Endodermal cell (in vitro differentiated cells): ENCODE measurements at regions not wholly inside any gene's neighbourhood (a gene's known extent, or its start where the extent isn't known, plus 50 kb on each side); places are given as distances from the start of the nearest gene placed in this dataset.

ENCODE experiments used
- DNase-seq: peaks from one replicate; pipeline ENCODE4 v3.0.0-alpha.2; 2017
- H3K27ac ChIP-seq: 2 replicates; pipeline ENCODE4 v1.5.1; 2013; ENCODE audit warnings: mild to moderate bottlenecking, low read depth, low read length, moderate library complexity
- H3K27me3 ChIP-seq: 2 replicates; pipeline ENCODE4 v1.6.1; 2013; ENCODE audit warnings: mild to moderate bottlenecking, low read length, moderate library complexity; ENCODE audit not compliant: insufficient read depth, control insufficient read depth, poor library complexity, severe bottlenecking
- H3K36me3 ChIP-seq: 2 replicates; pipeline ENCODE4 v1.7.0; 2013; ENCODE audit warnings: mild to moderate bottlenecking, low read length, moderate library complexity; ENCODE audit not compliant: control insufficient read depth, insufficient read depth
- H3K4me1 ChIP-seq: one replicate; pipeline ENCODE4 v1.7.0; 2013; ENCODE audit warnings: low read length; ENCODE audit not compliant: control insufficient read depth, insufficient read depth
- H3K4me3 ChIP-seq: 2 replicates; pipeline ENCODE4 v1.5.1; 2013; ENCODE audit warnings: mild to moderate bottlenecking, low read length, moderate library complexity
- H3K9ac ChIP-seq: 2 replicates; pipeline ENCODE4 v1.6.1; 2013; ENCODE audit warnings: mild to moderate bottlenecking, low read length, moderate library complexity; ENCODE audit not compliant: poor library complexity, severe bottlenecking; ENCODE audit errors: extremely low read depth
- H3K9me3 ChIP-seq: 2 replicates; pipeline ENCODE4 v1.6.1; 2013; ENCODE audit warnings: mild to moderate bottlenecking, low read length, moderate library complexity; ENCODE audit not compliant: control insufficient read depth
- H3K27ac Mint-ChIP-seq: 2 replicates; pipeline ENCODE4 v1.8.0; 2020; ENCODE audit warnings: mixed read lengths
- H3K27me3 Mint-ChIP-seq: 2 replicates; pipeline ENCODE4 v1.8.0; 2021; ENCODE audit warnings: mild to moderate bottlenecking, mixed read lengths; ENCODE audit not compliant: insufficient read depth
- H3K36me3 Mint-ChIP-seq: 2 replicates; pipeline ENCODE4 v1.8.0; 2020; ENCODE audit warnings: low read depth, mixed read lengths
- H3K4me1 Mint-ChIP-seq: 2 replicates; pipeline ENCODE4 v1.8.0; 2020; ENCODE audit warnings: mixed read lengths
- H3K4me3 Mint-ChIP-seq: 2 replicates; pipeline ENCODE4 v1.8.0; 2020; ENCODE audit warnings: mild to moderate bottlenecking, moderate library complexity, mixed read lengths
- H3K9me3 Mint-ChIP-seq: 2 replicates; pipeline ENCODE4 v1.8.0; 2020; ENCODE audit warnings: mild to moderate bottlenecking, mixed read lengths
- CTCF ChIP-seq: fragments of 200-600 bp; sonication (generic); conservative IDR thresholded peaks from 2 replicates; pipeline ENCODE4 v1.5.0; 2021; ENCODE audit warnings: antibody characterized with exemption, mild to moderate bottlenecking
- WGBS, 2 experiments: methylation state at CpG; one replicate each; pipeline versions ENCODE4 v1.1.5 to v1.1.7; 2013; ENCODE audit warnings: missing lambda C conversion rate in 2 of 2, mixed read lengths in 1 of 2; ENCODE audit not compliant: insufficient coverage in 1 of 2, insufficient read length in 1 of 2; 5-methylcytosine and 5-hydroxymethylcytosine counted together

GRCh38 chr9:80605129-80605528 is 1033.4 kb downstream of the TLE4 start:
- H3K27ac ChIP-seq, result no peak overlapping the region
- DNase-seq, result no peak
- 83% methylated on average over 1 of the region's 2 CpGs; no CpG with 5 or more reads in 1 of the 2 experiments for WGBS, 2 experiments
- H3K4me1 Mint-ChIP-seq, result peaks cover 28% of the 10 kb centered on the region
- no peaks in the 10 kb centered on the region for H3K36me3 Mint-ChIP-seq
- H3K36me3 ChIP-seq, result no peaks in the 10 kb centered on the region
- no peaks in the 10 kb centered on the region for H3K27me3 Mint-ChIP-seq
- peaks cover 1% of the 10 kb centered on the region for H3K9me3 Mint-ChIP-seq
- H3K4me3 Mint-ChIP-seq, result no peak overlapping the region
- H3K4me1 ChIP-seq, result no peaks in the 10 kb centered on the region
- H3K27me3 ChIP-seq, result no peaks in the 10 kb centered on the region
- H3K4me3 ChIP-seq, result no peak overlapping the region
- no peak overlapping the region for H3K27ac Mint-ChIP-seq
- TF ChIP-seq CTCF, result peak; percentile 76
- H3K9ac ChIP-seq, result no peak overlapping the region
- no peaks in the 10 kb centered on the region for H3K9me3 ChIP-seq

GRCh38 chr9:80602291-80602690 is 1030.5 kb downstream of the TLE4 start:
- WGBS, 2 experiments, result 90 to 97% methylated on average over 1 to 5 of the region's 5 CpGs
- Histone ChIP-seq H3K9me3 (no peaks in the 10 kb centered on the region), H3K36me3 (no peaks in the 10 kb centered on the region), H3K27ac (no peak overlapping the region), H3K4me1 (no peaks in the 10 kb centered on the region), H3K9ac (no peak overlapping the region), H3K4me3 (no peak overlapping the region), H3K27me3 (no peaks in the 10 kb centered on the region)
- Mint-ChIP-seq H3K27ac (no peak overlapping the region), H3K4me3 (no peak overlapping the region), H3K36me3 (no peaks in the 10 kb centered on the region), H3K27me3 (no peaks in the 10 kb centered on the region), H3K4me1 (peaks cover 21% of the 10 kb centered on the region), H3K9me3 (no peaks in the 10 kb centered on the region)
- no peak for DNase-seq
- TF ChIP-seq CTCF, result no peak

DNA sequence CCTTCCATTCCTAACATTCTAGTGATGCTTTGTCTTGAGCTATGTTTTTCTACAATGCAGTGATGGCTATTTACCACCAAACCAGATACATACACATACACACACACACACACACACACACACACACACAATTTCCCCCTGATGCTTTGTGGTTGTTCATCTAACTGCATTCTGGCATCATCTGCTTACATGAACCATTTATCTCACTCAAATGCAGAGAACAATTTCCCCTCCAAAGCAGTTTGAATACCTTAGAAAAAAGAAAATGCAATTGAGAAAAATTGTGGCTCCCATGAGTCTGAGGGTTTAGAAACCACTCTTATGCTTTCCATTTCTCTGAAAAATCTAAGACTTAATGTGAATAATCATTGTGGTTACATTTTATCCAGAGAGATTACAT is 1024.8 kb downstream of the TLE4 start:
- Mint-ChIP-seq H3K36me3 (peaks cover 3% of the 10 kb centered on the region), H3K27ac (no peak overlapping the region), H3K27me3 (no peaks in the 10 kb centered on the region), H3K4me1 (peaks cover 6% of the 10 kb centered on the region), H3K4me3 (no peak overlapping the region), H3K9me3 (peaks cover 22% of the 10 kb centered on the region)
- no peak overlapping the region for H3K9ac ChIP-seq
- no peaks in the 10 kb centered on the region for H3K4me1 ChIP-seq
- no peak for DNase-seq
- no peaks in the 10 kb centered on the region for H3K36me3 ChIP-seq
- H3K27me3 ChIP-seq, result no peaks in the 10 kb centered on the region
- peaks cover 19% of the 10 kb centered on the region for H3K9me3 ChIP-seq
- H3K27ac ChIP-seq, result no peak overlapping the region
- no peak for TF ChIP-seq CTCF
- H3K4me3 ChIP-seq, result no peak overlapping the region
